ENCODE measurements at regions not wholly inside any gene's neighbourhood (a gene's known extent, or its start where the extent isn't known, plus 50 kb on each side); places are given as distances from the start of the nearest gene placed in this dataset.

DNA sequence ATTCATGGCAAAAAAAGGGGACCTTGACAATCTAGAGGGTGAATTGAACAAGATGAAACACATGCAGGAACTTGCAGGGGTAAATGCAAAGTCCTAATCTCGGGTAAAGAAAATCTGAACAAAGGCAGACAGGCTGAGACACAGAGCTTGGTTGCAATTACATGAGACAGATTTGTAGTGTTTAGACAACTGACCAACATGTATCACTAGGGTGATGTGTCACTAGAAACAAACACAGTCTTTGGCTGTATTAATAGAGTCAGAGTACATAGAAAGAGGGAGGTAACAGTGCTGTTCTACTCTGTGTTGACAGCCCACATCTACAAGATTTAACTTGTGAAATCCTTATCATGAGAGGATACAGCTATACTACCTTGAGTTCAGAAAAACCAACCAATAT, 78.1 kb upstream of the GRIK3 start:
- TF ChIP-seq SPI1 (IDR thresholded peaks at IDR 0.05; ENCODE audit: borderline replicate concordance, low read depth) (no peak), GABPA (IDR thresholded peaks at IDR 0.05; ENCODE audit: low read depth) (no peak), POLR2AphosphoS5 (IDR thresholded peaks at IDR 0.05; ENCODE audit: low read depth) (no peak)
- TF ChIP-seq, protein P1, sequence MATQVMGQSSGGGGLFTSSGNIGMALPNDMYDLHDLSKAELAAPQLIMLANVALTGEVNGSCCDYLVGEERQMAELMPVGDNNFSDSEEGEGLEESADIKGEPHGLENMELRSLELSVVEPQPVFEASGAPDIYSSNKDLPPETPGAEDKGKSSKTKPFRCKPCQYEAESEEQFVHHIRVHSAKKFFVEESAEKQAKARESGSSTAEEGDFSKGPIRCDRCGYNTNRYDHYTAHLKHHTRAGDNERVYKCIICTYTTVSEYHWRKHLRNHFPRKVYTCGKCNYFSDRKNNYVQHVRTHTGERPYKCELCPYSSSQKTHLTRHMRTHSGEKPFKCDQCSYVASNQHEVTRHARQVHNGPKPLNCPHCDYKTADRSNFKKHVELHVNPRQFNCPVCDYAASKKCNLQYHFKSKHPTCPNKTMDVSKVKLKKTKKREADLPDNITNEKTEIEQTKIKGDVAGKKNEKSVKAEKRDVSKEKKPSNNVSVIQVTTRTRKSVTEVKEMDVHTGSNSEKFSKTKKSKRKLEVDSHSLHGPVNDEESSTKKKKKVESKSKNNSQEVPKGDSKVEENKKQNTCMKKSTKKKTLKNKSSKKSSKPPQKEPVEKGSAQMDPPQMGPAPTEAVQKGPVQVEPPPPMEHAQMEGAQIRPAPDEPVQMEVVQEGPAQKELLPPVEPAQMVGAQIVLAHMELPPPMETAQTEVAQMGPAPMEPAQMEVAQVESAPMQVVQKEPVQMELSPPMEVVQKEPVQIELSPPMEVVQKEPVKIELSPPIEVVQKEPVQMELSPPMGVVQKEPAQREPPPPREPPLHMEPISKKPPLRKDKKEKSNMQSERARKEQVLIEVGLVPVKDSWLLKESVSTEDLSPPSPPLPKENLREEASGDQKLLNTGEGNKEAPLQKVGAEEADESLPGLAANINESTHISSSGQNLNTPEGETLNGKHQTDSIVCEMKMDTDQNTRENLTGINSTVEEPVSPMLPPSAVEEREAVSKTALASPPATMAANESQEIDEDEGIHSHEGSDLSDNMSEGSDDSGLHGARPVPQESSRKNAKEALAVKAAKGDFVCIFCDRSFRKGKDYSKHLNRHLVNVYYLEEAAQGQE (IDR thresholded peaks at IDR 0.05; ENCODE audit: insufficient replicate concordance, low read depth) = no peak
- TF ChIP-seq, protein P2, sequence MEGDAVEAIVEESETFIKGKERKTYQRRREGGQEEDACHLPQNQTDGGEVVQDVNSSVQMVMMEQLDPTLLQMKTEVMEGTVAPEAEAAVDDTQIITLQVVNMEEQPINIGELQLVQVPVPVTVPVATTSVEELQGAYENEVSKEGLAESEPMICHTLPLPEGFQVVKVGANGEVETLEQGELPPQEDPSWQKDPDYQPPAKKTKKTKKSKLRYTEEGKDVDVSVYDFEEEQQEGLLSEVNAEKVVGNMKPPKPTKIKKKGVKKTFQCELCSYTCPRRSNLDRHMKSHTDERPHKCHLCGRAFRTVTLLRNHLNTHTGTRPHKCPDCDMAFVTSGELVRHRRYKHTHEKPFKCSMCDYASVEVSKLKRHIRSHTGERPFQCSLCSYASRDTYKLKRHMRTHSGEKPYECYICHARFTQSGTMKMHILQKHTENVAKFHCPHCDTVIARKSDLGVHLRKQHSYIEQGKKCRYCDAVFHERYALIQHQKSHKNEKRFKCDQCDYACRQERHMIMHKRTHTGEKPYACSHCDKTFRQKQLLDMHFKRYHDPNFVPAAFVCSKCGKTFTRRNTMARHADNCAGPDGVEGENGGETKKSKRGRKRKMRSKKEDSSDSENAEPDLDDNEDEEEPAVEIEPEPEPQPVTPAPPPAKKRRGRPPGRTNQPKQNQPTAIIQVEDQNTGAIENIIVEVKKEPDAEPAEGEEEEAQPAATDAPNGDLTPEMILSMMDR (IDR thresholded peaks at IDR 0.05; ENCODE audit: insufficient read depth, low read length) = no peak
- no peak overlapping the region for H3K27ac ChIP-seq (replicated peaks)
- no peak overlapping the region for H3K4me3 ChIP-seq (replicated peaks; ENCODE audit: insufficient read depth, low read length)
- DNase-seq (ENCODE audit: low read depth in 1 of 2, low spot score in 1 of 2) = no peak
- H3K27me3 ChIP-seq (ENCODE audit: insufficient read depth, poor library complexity, severe bottlenecking) = no peaks in the 10 kb centered on the region

DNA sequence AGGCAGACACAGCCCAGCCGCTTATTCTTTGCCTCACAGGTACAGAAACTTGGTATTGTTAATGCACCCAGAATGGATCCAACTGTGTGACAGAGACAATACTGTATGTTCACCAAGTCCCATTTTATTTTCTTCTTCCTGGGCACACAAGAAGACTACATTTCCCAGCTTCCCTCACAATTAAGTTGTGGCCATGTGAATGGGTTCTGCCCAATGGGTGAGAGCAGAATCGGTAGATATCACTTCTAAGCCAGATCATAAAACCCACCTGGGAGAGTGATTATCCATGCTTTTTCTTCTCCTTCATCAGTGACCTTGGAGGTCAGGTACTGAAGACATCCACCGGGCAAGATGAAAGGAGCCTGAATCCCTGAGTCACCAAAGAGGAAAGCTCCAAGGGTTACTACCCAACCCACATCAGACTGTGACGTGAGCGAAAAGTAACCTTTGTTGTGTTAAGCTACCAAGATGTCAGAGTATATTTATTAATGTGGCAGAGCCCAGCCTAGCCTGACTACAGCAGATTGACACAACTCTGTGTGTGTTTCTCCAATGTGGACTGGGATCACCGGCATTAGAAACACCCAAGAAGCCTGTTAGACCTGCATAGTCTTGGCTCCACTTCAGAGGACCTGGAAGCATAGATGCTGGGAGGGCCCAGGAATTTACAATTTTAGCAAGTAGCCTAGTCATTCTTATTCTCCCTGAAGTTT, 79.1 kb upstream of the GRIK3 start:
- Histone ChIP-seq H3K27me3 (ENCODE audit: insufficient read depth, poor library complexity, severe bottlenecking) (no peaks in the 10 kb centered on the region), H3K4me3 (replicated peaks; ENCODE audit: insufficient read depth, low read length) (no peak overlapping the region), H3K27ac (replicated peaks) (no peak overlapping the region)
- TF ChIP-seq POLR2AphosphoS5 (IDR thresholded peaks at IDR 0.05; ENCODE audit: low read depth) (no peak), SPI1 (IDR thresholded peaks at IDR 0.05; ENCODE audit: borderline replicate concordance, low read depth) (no peak)
- TF ChIP-seq, protein P1 (IDR thresholded peaks at IDR 0.05; ENCODE audit: insufficient replicate concordance, low read depth) = no peak
- TF ChIP-seq, protein P2 (IDR thresholded peaks at IDR 0.05; ENCODE audit: insufficient read depth, low read length) = no peak
- DNase-seq (ENCODE audit: low read depth in 1 of 2, low spot score in 1 of 2) = no peak

GRCh38 chr1:37118790-37119189, 84.5 kb upstream of the GRIK3 start:
- H3K27ac ChIP-seq (replicated peaks) = no peak overlapping the region
- no peaks in the 10 kb centered on the region for H3K27me3 ChIP-seq (ENCODE audit: insufficient read depth, poor library complexity, severe bottlenecking)
- TF ChIP-seq GABPA (IDR thresholded peaks at IDR 0.05; ENCODE audit: low read depth) = no peak
- TF ChIP-seq SPI1 (IDR thresholded peaks at IDR 0.05; ENCODE audit: borderline replicate concordance, low read depth) = no peak
- H3K4me3 ChIP-seq (replicated peaks; ENCODE audit: insufficient read depth, low read length) = no peak overlapping the region
- no peak for DNase-seq (ENCODE audit: low read depth in 1 of 2, low spot score in 1 of 2)

DNA sequence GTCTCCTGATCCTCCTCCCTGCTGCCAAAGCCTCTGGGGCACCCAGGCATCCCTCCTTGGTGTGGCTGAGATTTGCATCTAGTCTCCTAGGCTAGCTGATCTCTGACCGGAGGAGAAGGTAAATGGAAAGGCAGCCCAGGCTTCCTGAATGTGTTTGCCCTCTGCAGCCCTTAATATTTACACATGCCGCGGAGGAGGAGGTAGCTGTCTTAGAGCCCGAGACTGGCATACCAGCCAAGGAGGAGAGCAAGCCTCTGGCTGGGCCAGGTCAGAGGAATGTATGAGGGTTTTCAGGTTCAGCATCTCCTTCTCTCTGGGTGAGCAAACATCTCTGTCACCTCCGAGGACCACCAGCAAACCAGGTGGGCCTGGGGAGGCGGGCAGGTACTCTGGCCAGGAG, 86.0 kb upstream of the GRIK3 start:
- TF ChIP-seq GABPA (IDR thresholded peaks at IDR 0.05; ENCODE audit: low read depth) = no peak
- TF ChIP-seq SPI1 (IDR thresholded peaks at IDR 0.05; ENCODE audit: borderline replicate concordance, low read depth) = no peak
- TF ChIP-seq, protein P2 (IDR thresholded peaks at IDR 0.05; ENCODE audit: insufficient read depth, low read length) = no peak
- TF ChIP-seq POLR2AphosphoS5 (IDR thresholded peaks at IDR 0.05; ENCODE audit: low read depth) = no peak
- TF ChIP-seq, protein P1 (IDR thresholded peaks at IDR 0.05; ENCODE audit: insufficient replicate concordance, low read depth) = no peak
- no peak for DNase-seq (ENCODE audit: low read depth in 1 of 2, low spot score in 1 of 2)
- Histone ChIP-seq H3K27ac (replicated peaks) (no peak overlapping the region), H3K4me3 (replicated peaks; ENCODE audit: insufficient read depth, low read length) (no peak overlapping the region), H3K27me3 (ENCODE audit: insufficient read depth, poor library complexity, severe bottlenecking) (no peaks in the 10 kb centered on the region)
